ENCODE measurements at regions not wholly inside any gene's neighbourhood (a gene's known extent, or its start where the extent isn't known, plus 50 kb on each side); places are given as distances from the start of the nearest gene placed in this dataset.

GRCh38 chr15:25207369-25207768, 231.5 kb downstream of the UBE3A start:
- TF ChIP-seq, protein P1, sequence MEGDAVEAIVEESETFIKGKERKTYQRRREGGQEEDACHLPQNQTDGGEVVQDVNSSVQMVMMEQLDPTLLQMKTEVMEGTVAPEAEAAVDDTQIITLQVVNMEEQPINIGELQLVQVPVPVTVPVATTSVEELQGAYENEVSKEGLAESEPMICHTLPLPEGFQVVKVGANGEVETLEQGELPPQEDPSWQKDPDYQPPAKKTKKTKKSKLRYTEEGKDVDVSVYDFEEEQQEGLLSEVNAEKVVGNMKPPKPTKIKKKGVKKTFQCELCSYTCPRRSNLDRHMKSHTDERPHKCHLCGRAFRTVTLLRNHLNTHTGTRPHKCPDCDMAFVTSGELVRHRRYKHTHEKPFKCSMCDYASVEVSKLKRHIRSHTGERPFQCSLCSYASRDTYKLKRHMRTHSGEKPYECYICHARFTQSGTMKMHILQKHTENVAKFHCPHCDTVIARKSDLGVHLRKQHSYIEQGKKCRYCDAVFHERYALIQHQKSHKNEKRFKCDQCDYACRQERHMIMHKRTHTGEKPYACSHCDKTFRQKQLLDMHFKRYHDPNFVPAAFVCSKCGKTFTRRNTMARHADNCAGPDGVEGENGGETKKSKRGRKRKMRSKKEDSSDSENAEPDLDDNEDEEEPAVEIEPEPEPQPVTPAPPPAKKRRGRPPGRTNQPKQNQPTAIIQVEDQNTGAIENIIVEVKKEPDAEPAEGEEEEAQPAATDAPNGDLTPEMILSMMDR (IDR thresholded peaks at IDR 0.05; ENCODE audit: poor library complexity, severe bottlenecking): no peak
- no peak for TF ChIP-seq SMC3 (conservative IDR thresholded peaks at IDR 0.05; ENCODE audit: poor library complexity)
